Frontal cortex (tissue), 3 donors: ENCODE measurements at regions not wholly inside any gene's neighbourhood (a gene's known extent, or its start where the extent isn't known, plus 50 kb on each side); places are given as distances from the start of the nearest gene placed in this dataset.

Experiments
- DNase-seq, 2 donors: peaks; one replicate each; pipeline ENCODE4 v3.0.0; 2012; ENCODE audit warnings: low spot score in 2 of 2
- FAIRE-seq: peaks from 2 replicates; lab custom pipeline; 2012; peaks lifted over from hg19 to GRCh38; lab: Jason Lieb, UNC
- donor health status: control.
- donor health status: control.
- donor health status: control.

DNA sequence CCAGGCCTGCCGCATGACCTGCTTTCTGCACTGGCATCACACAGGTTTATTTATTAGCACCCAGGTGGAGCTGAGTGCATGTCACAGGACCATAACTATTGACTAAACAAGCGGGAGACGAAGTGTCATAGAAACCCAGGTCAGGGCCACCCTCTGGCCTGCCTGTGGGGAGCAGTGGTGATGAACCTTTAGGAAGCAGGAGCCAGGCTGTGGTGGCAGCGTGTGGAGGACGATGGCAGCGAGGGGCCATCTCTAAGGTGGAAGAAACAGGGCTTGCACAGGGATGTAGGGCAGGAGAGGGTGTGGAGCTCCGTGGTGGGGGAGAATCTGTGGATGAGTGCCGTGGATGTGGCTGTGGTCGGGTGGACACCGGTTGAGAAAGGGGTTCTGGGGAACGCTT is 275.3 kb downstream of the TEX29 start:
- FAIRE-seq = no peak
- no peak for DNase-seq

DNA sequence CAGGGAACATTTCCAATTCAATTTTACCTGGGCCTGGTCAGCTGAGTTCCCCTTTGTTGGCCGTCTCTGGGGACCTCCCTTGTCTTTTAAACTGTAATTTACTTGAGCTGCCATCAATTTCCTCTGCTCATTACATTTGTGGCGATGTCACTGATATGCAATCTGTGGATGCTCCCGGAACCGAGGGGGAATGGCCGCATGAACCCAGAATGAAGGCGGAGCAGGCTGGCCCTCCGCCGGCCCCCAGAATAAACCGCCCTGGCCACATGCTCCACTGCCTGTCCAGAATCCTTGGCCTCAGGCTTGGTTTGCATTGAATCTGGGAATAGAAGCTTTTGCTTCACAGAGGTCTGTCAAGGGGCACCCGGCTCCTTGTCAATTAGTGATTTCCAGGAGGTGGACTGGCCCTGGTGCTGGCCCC is 276.8 kb downstream of the TEX29 start:
- DNase-seq (no peak), FAIRE-seq (no peak)

DNA sequence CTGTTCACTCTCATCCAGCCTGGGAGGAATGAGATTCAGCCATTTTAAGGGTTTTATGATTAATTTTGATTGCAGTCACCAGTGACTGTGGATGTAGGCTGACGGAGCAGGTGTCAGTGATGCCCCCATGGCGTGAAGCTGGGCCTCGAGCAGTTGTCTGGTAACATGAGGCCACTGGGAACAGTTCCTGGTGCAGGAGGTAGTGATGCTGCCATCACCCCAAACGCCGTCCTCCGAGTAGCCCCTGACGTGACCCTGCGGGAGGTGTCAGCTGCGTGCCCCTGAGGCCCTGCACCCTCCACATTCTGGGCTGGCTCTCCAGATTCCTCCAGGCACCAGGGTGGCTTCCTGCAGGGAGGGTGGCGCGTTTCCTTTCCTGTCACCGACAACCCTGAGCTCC is 277.2 kb downstream of the TEX29 start:
- DNase-seq = no peak
- no peak for FAIRE-seq

DNA sequence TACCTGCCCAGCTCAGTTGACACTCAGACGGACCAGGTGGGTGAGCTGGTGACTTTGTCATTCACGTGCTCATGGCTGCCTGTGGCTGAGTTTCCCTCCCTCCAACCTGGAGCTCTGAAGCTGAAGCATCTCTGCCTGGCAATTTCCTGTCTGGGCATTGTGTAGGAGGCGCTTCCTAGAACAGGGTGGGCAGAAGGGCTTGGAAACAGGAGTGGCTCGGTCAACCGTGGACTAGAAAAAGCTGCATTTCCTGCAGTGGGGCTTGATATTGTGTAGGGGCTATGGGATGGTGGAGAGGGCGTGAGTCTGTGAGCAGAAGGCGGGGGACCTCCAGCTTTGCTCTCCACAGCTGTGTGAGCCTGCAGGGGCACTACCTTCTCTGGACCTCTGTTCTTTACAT is 278.3 kb downstream of the TEX29 start:
- no peak for FAIRE-seq

DNA sequence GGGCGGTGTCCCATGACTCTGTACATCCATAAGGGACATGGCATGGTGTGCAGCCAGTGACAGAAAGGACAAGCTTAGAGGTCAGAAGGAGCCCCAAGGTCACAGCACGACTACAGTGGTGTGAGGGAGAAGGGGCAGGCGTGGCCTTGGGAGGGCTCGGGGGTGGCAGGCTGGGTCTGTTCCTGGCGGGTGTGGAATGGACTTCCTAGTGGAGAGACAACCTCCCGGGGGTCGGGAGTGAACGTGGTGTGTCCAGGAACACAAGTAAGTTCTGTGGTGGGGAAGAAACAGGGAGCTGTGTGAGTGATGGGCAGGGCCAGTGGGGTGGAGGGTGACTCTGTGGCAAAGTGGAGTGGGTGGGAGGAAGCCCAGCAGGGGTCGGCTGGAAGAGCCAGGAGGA is 279.3 kb downstream of the TEX29 start:
- no peak for FAIRE-seq
- no peak for DNase-seq

More for the DNA sequence above, 278.3 kb downstream of the TEX29 start:
- DNase-seq = no peak

DNA sequence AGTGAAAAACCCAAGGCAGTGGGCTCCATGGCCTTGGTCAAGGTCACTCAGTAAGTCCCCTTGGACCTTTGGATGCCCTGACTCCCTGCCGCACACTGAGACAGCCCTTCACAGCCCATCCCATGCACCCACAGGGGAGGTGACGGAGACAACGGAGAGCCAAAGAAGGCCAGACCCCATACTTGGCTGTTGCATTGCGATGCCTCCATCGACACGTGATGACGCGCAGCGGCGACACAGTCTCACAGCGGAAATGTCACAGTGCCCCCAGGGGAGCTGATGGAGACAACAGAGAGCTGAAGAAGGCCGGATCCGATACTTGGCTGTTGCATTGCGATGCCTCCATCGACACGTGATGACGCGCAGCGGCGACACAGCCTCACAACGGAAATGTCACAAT is 282.4 kb downstream of the TEX29 start:
- DNase-seq (no peak), FAIRE-seq (no peak)

DNA sequence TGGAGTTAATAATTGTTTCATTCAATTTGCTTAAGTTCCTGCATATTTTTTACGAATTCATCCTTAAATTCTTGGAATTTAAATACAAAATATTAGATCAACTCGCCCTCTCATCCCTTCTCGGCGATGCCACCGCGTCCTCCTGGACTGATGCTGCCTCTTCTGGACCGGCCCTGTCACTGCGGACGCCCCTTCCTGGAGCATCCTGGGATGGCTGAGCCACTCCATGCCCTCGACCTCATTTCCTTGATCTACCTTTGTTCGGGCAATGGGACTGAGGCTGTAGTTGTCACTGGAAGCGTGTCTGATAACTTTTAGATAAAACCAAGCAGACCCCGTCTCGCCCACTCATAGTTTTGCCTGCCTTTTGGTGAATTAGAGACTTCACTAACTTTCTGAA is 283.7 kb downstream of the TEX29 start:
- FAIRE-seq (no peak), DNase-seq (no peak)

DNA sequence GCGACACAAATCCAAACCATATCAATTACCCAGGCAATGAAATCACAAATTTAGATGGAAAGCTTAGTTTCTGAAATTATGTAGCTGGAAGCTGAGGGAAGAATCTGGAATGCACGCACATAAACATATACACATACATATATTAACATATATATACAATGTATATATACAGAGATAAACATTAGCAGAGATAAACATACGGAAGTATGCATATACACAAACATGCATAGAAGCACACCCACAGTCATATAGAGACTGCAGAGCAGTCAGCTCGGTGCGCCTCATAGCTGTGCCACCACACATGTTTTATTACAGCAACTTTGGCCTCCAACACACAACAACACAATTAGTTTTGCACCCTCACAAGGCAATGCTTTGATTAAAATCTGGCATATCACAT is 288.1 kb downstream of the TEX29 start:
- FAIRE-seq = no peak
- DNase-seq = no peak

DNA sequence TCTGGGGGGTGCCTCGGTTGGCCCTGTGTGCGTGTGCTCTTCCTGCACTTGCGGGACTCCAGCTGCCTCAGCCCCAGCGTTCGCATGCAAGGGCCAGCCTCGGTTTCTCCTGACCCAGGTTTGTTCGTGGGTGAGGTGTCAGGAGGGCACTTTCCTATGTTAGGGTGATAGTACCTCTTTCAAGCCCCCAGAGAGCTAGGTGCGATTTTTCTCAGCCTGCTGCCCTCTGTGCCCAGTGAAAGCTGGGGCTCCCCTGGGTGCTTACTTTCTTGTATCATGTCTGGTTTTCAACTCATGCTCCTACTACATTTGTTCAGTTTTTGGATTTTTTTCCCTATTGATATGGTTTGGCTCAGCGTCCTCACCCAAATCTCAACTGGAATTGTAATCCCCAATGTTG is 289.2 kb downstream of the TEX29 start:
- no peak for DNase-seq
- no peak for FAIRE-seq

DNA sequence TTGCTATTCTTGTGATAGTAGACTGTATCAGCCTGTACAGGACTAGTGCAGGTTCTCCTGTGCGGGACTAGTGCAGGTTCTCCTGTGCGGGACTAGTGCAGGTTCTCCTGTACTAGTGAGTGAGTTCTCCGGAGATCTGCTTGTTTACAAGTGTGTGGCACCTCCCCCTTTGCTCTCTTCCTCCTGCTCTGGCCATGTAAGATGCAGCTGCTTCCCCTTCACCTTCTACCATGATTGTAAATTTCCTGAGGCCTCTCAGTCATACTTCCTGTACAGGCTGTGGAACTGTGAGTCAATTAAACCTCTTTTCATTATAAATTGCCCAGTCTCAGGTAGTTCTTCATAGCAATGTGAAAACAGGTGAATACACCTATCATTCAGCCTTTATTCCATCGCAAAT is 289.6 kb downstream of the TEX29 start:
- FAIRE-seq (no peak), DNase-seq (no peak)

DNA sequence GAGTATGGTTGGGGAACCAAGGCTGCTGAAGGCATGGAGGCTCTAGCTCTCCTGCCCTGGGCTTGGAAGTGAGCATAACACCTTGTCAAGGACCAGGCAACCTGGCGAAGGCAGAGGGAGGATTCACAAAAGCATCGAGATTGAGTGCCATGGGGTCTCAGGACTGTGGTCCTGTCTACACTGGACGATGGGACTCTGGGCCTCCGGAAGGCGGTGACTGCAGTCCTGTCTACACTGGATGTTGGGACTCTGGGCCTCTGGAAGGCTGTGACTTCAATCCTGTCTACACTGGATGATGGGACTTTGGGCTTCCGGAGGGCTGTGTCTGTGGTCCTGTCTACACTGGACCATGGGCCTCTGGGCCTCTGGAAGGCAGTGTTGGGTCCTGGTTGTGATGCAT is 290.4 kb downstream of the TEX29 start:
- FAIRE-seq = no peak
- no peak for DNase-seq

DNA sequence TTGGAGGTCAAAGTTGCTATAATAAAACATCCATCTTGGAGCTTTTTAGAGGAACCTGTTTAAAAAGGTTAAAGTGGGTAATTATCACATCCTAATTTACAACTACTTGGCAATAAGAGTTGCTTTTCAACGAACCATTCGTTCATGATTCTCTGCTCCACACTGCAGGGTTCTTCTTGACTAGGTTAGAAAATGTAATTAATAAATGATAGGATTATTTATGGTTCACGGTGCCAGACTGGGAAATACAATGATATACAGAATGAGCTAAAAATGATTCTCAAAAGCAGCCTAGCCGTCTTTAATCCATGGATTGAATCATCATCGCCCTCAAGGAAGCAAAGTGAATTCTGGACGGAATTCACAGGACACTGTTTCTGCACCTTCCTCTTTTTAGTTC is 291.2 kb downstream of the TEX29 start:
- DNase-seq (no peak), FAIRE-seq (no peak)

DNA sequence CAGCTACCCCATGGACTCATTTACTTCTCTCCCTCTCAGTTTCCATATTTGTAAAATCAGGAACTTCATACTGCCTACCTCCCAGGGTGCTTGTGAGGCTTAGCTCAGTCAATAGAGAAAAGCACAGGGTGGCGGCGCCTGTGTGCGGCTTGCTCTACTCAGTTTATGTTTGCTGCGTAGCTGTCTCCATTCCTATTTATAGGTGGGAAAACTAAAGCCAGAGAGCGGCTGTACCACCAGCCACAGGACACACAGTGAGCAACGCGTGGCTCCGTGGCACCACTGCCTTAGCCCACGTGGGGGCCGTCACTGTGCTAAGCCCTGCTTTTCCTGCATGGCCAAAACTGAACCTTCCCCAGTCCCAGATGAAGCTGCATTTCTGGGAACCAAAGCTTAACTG is 292.4 kb downstream of the TEX29 start:
- DNase-seq (no peak), FAIRE-seq (no peak)

DNA sequence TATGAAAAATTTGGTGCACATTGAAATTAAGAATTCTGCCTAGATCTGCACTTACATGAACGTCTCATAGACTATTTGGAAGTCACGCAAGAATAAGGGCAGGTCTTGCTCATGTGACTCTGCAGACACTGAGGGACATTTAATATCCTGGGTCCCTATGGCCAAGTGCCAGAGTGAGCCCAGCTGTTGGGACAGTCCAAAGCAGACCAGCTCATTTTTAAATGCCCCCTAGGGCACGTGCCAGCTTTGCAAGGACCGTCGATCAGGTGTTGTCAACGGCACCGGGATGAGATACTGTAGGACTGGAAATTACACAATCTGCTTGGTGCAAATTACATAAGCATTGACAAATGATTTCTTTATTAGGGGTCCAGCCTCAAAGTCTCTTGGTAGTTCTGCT is 293.6 kb downstream of the TEX29 start:
- DNase-seq (no peak), FAIRE-seq (no peak)

DNA sequence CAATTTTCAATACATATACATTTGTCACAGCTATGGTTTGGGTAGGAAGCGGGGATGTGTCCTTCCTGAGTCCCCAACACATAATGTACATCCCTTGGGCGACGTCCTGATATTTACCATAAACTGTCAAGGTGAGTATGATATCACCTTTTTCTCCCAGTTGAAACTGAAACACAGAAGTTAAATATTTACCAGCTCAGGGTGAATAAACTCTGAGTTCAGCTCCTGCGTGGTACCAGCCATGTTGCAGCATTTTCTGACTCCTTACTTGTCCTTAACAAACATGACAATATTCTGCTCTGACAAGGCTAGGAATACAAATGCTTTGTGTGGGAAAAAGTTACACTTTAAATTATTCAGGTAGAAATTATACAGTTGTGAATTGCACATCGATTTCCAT is 294.2 kb downstream of the TEX29 start:
- no peak for FAIRE-seq
- no peak for DNase-seq

DNA sequence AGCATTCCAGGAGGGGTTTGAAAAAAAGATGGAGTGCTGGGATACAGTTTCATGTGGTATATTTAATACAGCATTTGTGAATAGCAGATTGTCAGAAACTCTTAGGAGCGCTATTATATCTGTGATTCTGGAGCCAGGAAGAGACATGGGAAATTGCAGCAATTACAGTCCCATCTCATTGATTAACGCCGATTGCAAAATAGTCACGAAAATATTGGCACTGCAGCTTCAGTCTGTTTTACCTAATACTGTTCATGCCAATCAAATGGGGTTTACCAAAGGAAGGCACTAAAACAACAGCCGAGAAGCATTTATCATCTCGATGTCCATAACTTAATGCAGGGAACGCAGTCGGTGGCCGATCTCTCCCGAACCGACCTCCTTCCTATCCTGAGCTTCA is 295.8 kb downstream of the TEX29 start:
- FAIRE-seq = no peak
- no peak for DNase-seq

DNA sequence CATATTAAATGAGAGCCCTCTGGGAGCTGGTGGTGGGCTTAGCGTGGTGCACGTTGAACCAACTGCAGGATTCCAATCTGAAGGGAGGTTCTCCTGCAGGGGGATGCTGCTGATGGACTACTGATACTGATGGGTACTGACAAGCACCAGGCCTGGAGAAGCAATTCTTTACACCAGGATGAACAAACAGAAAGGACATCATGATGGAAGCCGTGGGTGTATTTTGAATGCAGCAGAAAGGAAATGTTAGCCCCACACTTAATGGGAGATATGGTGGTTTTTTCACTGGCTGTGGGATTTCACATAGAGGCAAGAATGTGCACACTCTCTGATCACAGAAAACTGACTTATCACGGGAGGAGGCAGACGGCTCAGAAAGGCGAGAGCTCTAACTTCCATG is 299.7 kb downstream of the TEX29 start:
- FAIRE-seq (no peak), DNase-seq (no peak)

DNA sequence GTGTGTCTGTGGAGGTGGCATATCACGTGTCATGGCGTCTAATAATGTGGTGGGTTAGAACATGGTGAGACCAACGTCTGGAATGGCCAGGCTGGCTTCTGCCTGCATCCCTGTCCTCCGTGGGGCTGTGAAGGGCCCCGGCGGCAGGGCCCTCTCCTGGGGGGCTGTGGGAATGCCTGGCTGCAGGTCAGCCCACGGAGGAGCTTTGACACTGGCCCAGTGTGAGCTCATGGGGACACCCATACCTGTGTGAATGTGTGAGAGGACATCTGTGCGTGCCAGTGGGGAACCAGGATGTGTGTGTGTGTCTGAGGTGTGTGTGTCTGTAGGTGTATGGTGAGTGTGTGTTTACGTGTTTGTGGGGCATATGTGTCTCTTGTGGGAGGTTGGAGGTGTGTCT is 300.1 kb downstream of the TEX29 start:
- FAIRE-seq = no peak
- no peak for DNase-seq

DNA sequence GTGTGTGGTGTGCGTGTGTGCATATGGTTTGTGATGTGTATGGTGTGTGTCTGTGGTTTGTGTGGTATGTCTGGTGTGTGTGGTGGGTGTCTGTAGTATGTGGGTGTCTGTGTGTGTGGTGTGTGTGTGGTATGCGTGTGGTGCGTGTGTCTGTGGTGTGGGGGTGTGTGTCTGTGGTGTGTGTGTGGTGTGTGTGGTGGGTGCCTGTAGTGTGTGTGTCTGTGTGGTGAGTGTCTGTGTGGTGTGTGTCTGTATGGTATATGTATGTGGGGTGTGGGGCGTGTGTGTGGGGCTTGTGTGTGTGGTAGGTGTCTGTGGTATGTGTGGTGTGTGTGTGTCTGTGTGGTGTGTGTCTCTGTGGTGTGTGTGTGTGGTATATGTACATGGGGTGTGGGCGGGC is 300.7 kb downstream of the TEX29 start:
- FAIRE-seq = no peak
- DNase-seq = no peak

DNA sequence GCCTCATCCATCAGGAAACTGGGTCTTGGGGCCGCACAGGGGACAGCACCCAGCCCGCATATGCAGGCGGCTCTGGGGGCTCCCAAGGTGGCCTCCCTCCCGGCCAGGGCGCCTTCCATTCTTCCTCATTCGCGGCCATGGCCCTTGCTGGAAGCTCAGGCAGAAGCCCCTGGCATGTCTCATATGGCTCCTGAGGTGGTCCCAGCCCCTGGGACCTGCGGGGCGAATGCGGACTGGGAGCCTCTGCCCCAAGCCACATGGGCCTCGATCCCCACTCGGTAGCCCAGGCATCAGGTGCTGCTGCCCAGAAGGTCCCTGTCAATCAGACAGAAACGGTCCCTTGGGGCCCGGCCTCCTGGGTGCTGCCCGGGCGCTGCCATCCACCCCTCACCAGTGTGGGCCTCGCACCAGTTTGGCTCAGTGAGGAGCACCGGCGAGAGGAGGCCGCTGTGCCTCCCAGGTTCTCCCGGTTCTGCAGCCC is 301.6 kb downstream of the TEX29 start:
- FAIRE-seq = no peak
- DNase-seq = no peak

DNA sequence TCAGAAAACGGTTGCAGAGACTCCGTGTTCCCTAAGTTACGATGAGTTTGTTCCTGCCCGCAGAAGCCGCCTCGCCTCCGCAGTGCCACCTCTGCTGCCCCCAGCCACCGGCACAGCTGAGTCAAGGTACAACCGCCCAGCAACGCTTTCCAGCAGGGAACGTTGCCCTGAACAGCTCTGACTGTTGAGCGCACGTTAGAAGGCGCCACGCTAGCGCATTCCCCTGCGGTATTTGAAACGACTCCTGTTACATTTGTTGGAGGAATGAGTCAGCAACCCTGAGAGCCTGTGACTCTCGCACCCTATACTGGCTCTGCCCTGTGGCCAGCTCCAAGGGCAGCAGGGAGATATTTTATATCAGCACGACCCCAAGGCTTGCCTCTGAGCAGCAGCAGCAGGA is 302.8 kb downstream of the TEX29 start:
- no peak for DNase-seq
- no peak for FAIRE-seq

DNA sequence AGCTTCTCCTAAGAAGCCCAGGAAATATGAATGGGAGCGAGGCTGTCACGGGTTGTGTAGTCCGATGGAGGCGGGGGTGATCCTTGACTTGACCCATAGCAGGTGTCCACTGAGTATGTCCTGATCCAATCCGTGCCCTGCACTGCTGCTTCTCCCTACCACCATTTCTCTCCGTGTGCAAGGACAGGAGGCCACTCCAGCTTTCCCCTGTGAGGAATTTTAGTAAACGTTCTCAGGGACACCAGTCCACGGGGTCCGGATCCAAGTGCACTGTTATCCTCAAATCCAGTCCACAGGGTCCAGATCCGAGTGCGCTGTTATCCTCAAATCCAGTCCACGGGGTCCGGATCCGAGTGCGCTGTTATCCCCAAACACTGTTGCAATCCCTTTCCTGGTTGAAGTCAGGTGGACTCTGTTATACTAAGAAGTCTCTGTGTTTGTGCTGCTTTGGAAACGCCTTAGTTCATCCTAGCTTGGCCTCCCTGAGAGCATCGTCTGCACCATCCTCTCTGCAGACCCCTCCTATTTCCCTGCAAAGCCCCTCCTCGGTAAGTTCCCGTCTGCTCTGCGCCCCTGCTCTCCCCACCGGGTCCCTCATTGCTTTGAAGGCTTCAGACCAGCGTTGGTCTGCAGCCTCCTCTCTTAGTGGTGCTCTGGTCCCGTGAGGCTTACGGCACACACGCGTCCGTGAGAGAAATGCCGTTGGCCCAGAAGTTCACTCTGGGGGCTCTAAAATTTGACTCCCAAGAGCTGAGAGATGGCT is 303.5 kb downstream of the TEX29 start:
- FAIRE-seq (no peak), DNase-seq (no peak)
